GM12878 (cell line): ENCODE measurements at regions not wholly inside any gene's neighbourhood (a gene's known extent, or its start where the extent isn't known, plus 50 kb on each side); places are given as distances from the start of the nearest gene placed in this dataset.

ENCODE experiments used
- ATAC-seq: fragments of 200-7000 bp; cut with Tn5 transposase; 3 replicates; pipeline ENCODE4 v1.9.1; 2020; ENCODE audit warnings: mild to moderate bottlenecking, moderate library complexity
- BruUV-seq: library from RNA; stranded (reverse); fragments of 400-500 nt; replicated peaks from 2 replicates; lab custom pipeline; 2021; lab: Mats Ljungman, UMichigan
- CTCF ChIA-PET: fragments of 300-600 bp; sonication (Branson Sonifier 250); formaldehyde crosslinking; extraction: SDS; loops from one replicate; lab custom pipeline; 2021; ENCODE audit warnings: inconsistent platforms; lab: Yijun Ruan, JAX
- POLR2A ChIA-PET: fragments of 350-600 bp; formaldehyde crosslinking; extraction: SDS; loops from one replicate; lab custom pipeline; 2021; ENCODE audit warnings: inconsistent platforms; lab: Charles Lee
- RAD21 ChIA-PET: fragments of 300-600 bp; sonication (Branson Sonifier 250); formaldehyde crosslinking; loops from one replicate; lab custom pipeline; 2023; ENCODE audit warnings: antibody characterized with exemption; ENCODE audit not compliant: unreplicated experiment; lab: Charles Lee
- SMC1A ChIA-PET: fragments of 300-600 bp; sonication (Branson Sonifier 250); formaldehyde crosslinking; loops from one replicate; lab custom pipeline; 2023; ENCODE audit not compliant: unreplicated experiment, uncharacterized antibody; lab: Charles Lee
- DNase-seq: peaks from one replicate; pipeline ENCODE4 v3.0.0-alpha.2; 2011; ENCODE audit warnings: low read depth, low spot score
- FAIRE-seq: peaks from 3 replicates; lab custom pipeline; 2011; peaks lifted over from hg19 to GRCh38; lab: Jason Lieb, UNC
- H2AFZ ChIP-seq: 2 replicates; pipeline ENCODE4 v1.6.0; 2011; ENCODE audit warnings: low read depth, low read length, control low read depth; ENCODE audit not compliant: control insufficient read depth
- H3K27ac ChIP-seq: 2 replicates; pipeline ENCODE4 v1.5.1; 2011; ENCODE audit warnings: control low read depth; ENCODE audit not compliant: control insufficient read depth, insufficient read depth
- H3K27me3 ChIP-seq, 2 experiments: replicated peaks in 1 of 2; 2 replicates each; pipeline versions ENCODE4 v1.6.0 to v1.6.1; 2011; ENCODE audit warnings: low read length in 1 of 2; ENCODE audit not compliant: control insufficient read depth in 2 of 2, insufficient read depth in 2 of 2
- H3K36me3 ChIP-seq, 2 experiments: 2 replicates each; pipeline ENCODE4 v1.5.1; 2011; ENCODE audit warnings: low read length in 1 of 2; ENCODE audit not compliant: control insufficient read depth in 2 of 2, insufficient read depth in 2 of 2
- H3K4me1 ChIP-seq: 2 replicates; pipeline ENCODE4 v1.6.1; 2011; ENCODE audit warnings: mild to moderate bottlenecking, low read length, moderate library complexity, mixed read lengths; ENCODE audit not compliant: control insufficient read depth, insufficient read depth
- H3K4me2 ChIP-seq: 2 replicates; pipeline ENCODE4 v1.6.0; 2011; ENCODE audit warnings: control low read depth; ENCODE audit not compliant: control insufficient read depth, insufficient read depth
- H3K4me3 ChIP-seq: fragments of 200-600 bp; sonication (generic); 2 replicates; pipeline ENCODE4 v1.5.1; 2016
- H3K79me2 ChIP-seq: 2 replicates; pipeline ENCODE4 v1.6.0; 2011; ENCODE audit warnings: low read length; ENCODE audit not compliant: control insufficient read depth, insufficient read depth
- H3K9ac ChIP-seq: 2 replicates; pipeline ENCODE4 v1.8.0; 2011; ENCODE audit warnings: low read length, control low read depth, mixed read lengths; ENCODE audit not compliant: control insufficient read depth, insufficient read depth
- H3K9me3 ChIP-seq: replicated peaks from 3 replicates; pipeline ENCODE4 v1.5.1; 2011; ENCODE audit warnings: mild to moderate bottlenecking, low read length; ENCODE audit not compliant: control insufficient read depth, insufficient read depth
- H4K20me1 ChIP-seq: 2 replicates; pipeline ENCODE4 v1.6.0; 2011; ENCODE audit not compliant: control insufficient read depth, insufficient read depth
- ASH2L ChIP-seq: fragments of 300-600, 200-600 bp; sonication (generic); IDR thresholded peaks from 2 replicates; pipeline ENCODE4 v1.6.1; 2017; ENCODE audit warnings: low read depth, mild to moderate bottlenecking, borderline replicate concordance
- BRCA1 ChIP-seq: IDR thresholded peaks from 2 replicates; pipeline ENCODE4 v1.6.1; 2011; ENCODE audit warnings: low read depth, low read length, improper control_type of control experiment
- CEBPZ ChIP-seq: fragments of 150-350 bp; IDR thresholded peaks from 2 replicates; pipeline ENCODE4 v1.6.1; 2016; ENCODE audit warnings: low read depth, low read length
- EED ChIP-seq: sonication (generic); IDR thresholded peaks from 2 replicates; pipeline ENCODE4 v1.6.1; 2016; ENCODE audit warnings: antibody characterized with exemption, low read depth
- IRF4 ChIP-seq: IDR thresholded peaks from 2 replicates; pipeline ENCODE4 v1.6.1; 2011; ENCODE audit warnings: low read depth, low read length
- MYC ChIP-seq: IDR thresholded peaks from 2 replicates; pipeline ENCODE4 v1.6.1; 2011; ENCODE audit warnings: mild to moderate bottlenecking, low read length, moderate library complexity, inconsistent platforms; ENCODE audit not compliant: insufficient read depth, insufficient replicate concordance, insufficient read length, severe bottlenecking
- NRF1 ChIP-seq: conservative IDR thresholded peaks from 2 replicates; pipeline ENCODE4 v1.6.1; 2011; ENCODE audit warnings: mild to moderate bottlenecking, low read depth, low read length, improper control_type of control experiment
- SIX5 ChIP-seq: IDR thresholded peaks from 2 replicates; pipeline ENCODE4 v1.6.1; 2011; ENCODE audit warnings: mild to moderate bottlenecking, low read depth, low read length, moderate library complexity; ENCODE audit not compliant: severe bottlenecking
- SREBF2 ChIP-seq: IDR thresholded peaks from 2 replicates; pipeline ENCODE4 v1.6.1; 2012; ENCODE audit warnings: mild to moderate bottlenecking, low read length
- ZBTB40 ChIP-seq: fragments of 450-650 bp; IDR thresholded peaks from 2 replicates; pipeline ENCODE4 v1.6.1; 2016; ENCODE audit warnings: mild to moderate bottlenecking, moderate library complexity, borderline replicate concordance
- WGBS: methylation state at CpG from one replicate; pipeline ENCODE4 v1.1.6; 2016; ENCODE audit warnings: low lambda C conversion rate; ENCODE audit not compliant: insufficient replicate concordance, insufficient coverage; ENCODE audit errors: missing lambda C conversion rate; 5-methylcytosine and 5-hydroxymethylcytosine counted together
- in situ Hi-C: fragments of 300-500 bp; cut with MboI; formaldehyde crosslinking; loops from 9 replicates; pipeline ENCODE4 v1.14.3; 2018; ENCODE audit warnings: mixed read lengths
- intact Hi-C: fragments of 100-400 bp; cut with micrococcal nuclease; formaldehyde crosslinking; loops from one replicate; pipeline ENCODE4 v1.14.2; 2022; ENCODE audit not compliant: unreplicated experiment

- Histone ChIP-seq H3K27me3 (no peaks in the 10 kb centered on the region), H3K4me1 (no peaks in the 10 kb centered on the region), H3K9ac (no peak overlapping the region), H3K79me2 (no peaks in the 10 kb centered on the region), H3K27ac (no peak overlapping the region), H2AFZ (no peak overlapping the region), H3K4me3 (no peak overlapping the region), H4K20me1 (no peaks in the 10 kb centered on the region), H3K36me3 (no peaks in the 10 kb centered on the region), H3K4me2 (no peak overlapping the region), H3K9me3 (no peaks in the 10 kb centered on the region)
- ChIA-PET SMC1A (no interaction called here), RAD21 (no interaction called here), POLR2A (no interaction called here), CTCF (no interaction called here)
- no peak for TF ChIP-seq NRF1
- no peak for TF ChIP-seq CEBPZ
- TF ChIP-seq ASH2L, result no peak
- no peak for TF ChIP-seq ZBTB40
- no peak for TF ChIP-seq MYC
- no peak for TF ChIP-seq SIX5
- no peak for TF ChIP-seq IRF4
- no peak for TF ChIP-seq EED
- TF ChIP-seq BRCA1, result no peak
- no peak for TF ChIP-seq SREBF2
- in situ Hi-C loops (no loop called here), intact Hi-C loops (no loop called here)
- no TSS peak for BruUV-seq
- ATAC-seq, result no peak
- no peak for DNase-seq
- 56% methylated on average over 18 of the region's 18 CpGs for WGBS
- no peak for FAIRE-seq
Observed at GRCh38 chr14:38835874-38836273, 267.2 kb downstream of the SEC23A start.
